Tibial artery (tissue), 4 donors: ENCODE measurements at regions not wholly inside any gene's neighbourhood (a gene's known extent, or its start where the extent isn't known, plus 50 kb on each side); places are given as distances from the start of the nearest gene placed in this dataset.

ENCODE experiments used
- DNase-seq, 2 donors: peaks; one replicate each; pipeline ENCODE4 v3.0.0-alpha.2; 2019
- H3K27ac ChIP-seq, 2 donors: fragments of 200-600 bp; sonication (generic) in 1 of 2; 1 replicate in 1 of 2; 2 replicates in 1 of 2; pipeline ENCODE4 v1.5.1; 2018 to 2019; ENCODE audit warnings: mild to moderate bottlenecking in 1 of 2
- H3K27me3 ChIP-seq, 2 donors: fragments of 200-600 bp; sonication (generic) in 1 of 2; one replicate each; pipeline versions ENCODE4 v1.5.1 to v1.6.0; 2016 to 2019
- H3K36me3 ChIP-seq, 3 donors: fragments of 200-600 bp; sonication (generic) in 2 of 3; one replicate each; pipeline ENCODE4 v1.5.1; 2016 to 2019; ENCODE audit warnings: mild to moderate bottlenecking in 2 of 3
- H3K4me1 ChIP-seq, 4 donors: fragments of 200-600 bp; sonication (generic) in 2 of 4; 1 replicate in 3 of 4; 2 replicates in 1 of 4; pipeline ENCODE4 v1.5.1; 2016 to 2019
- H3K4me3 ChIP-seq, 2 donors: fragments of 200-600 bp; sonication (generic) in 1 of 2; 1 replicate in 1 of 2; 2 replicates in 1 of 2; pipeline ENCODE4 v1.5.1; 2018 to 2019; ENCODE audit warnings: mild to moderate bottlenecking in 2 of 2
- H3K9me3 ChIP-seq, 3 donors: fragments of 200-600 bp; sonication (generic) in 1 of 3; one replicate each; pipeline ENCODE4 v1.5.1; 2016 to 2019
- intact Hi-C: fragments of 100-400 bp; cut with DNase I; formaldehyde crosslinking; loops from one replicate; pipeline ENCODE4 v1.15.0; 2023; ENCODE audit warnings: low total_unique reads
- TF ChIP-seq, protein P1 (sequence below), 2 experiments: fragments of 200-600 bp in 1 of 2; fragments of 450-650 bp in 1 of 2; IDR thresholded peaks; one replicate each; pipeline ENCODE4 v1.5.1; 2017 to 2019; ENCODE audit warnings: antibody characterized with exemption in 2 of 2, mild to moderate bottlenecking in 1 of 2, moderate library complexity in 1 of 2

GRCh38 chr5:135269931-135270421 is 129.1 kb downstream of the MACROH2A1 start:
- H3K27ac ChIP-seq: peak overlapping the region; percentile 77 to 82
- no peaks in the 10 kb centered on the region for H3K9me3 ChIP-seq
- intact Hi-C loops: loop anchor here (10.0 kb wide), 1 partner anchor 55 kb away; no protein-coding TSS in a partner anchor
- H3K4me3 ChIP-seq: no peak overlapping the region
- peaks cover 0 to 42% (median 16%) of the 10 kb centered on the region in 4 donors for H3K4me1 ChIP-seq
- TF ChIP-seq, protein P1, sequence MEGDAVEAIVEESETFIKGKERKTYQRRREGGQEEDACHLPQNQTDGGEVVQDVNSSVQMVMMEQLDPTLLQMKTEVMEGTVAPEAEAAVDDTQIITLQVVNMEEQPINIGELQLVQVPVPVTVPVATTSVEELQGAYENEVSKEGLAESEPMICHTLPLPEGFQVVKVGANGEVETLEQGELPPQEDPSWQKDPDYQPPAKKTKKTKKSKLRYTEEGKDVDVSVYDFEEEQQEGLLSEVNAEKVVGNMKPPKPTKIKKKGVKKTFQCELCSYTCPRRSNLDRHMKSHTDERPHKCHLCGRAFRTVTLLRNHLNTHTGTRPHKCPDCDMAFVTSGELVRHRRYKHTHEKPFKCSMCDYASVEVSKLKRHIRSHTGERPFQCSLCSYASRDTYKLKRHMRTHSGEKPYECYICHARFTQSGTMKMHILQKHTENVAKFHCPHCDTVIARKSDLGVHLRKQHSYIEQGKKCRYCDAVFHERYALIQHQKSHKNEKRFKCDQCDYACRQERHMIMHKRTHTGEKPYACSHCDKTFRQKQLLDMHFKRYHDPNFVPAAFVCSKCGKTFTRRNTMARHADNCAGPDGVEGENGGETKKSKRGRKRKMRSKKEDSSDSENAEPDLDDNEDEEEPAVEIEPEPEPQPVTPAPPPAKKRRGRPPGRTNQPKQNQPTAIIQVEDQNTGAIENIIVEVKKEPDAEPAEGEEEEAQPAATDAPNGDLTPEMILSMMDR (IDR thresholded peaks at IDR 0.05): no peak
- no peaks in the 10 kb centered on the region for H3K36me3 ChIP-seq
- no peaks in the 10 kb centered on the region for H3K27me3 ChIP-seq
- peak; percentile 49 to 83 for DNase-seq

GRCh38 chr5:135269199-135269598 is 129.8 kb downstream of the MACROH2A1 start:
- TF ChIP-seq, protein P1 (IDR thresholded peaks at IDR 0.05): no peak
- Histone ChIP-seq H3K9me3 (no peaks in the 10 kb centered on the region), H3K27me3 (no peaks in the 10 kb centered on the region), H3K27ac (peak overlapping the region; percentile 77 to 82), H3K4me3 (no peak overlapping the region), H3K36me3 (no peaks in the 10 kb centered on the region), H3K4me1 (peaks cover 0 to 42% (median 16%) of the 10 kb centered on the region in 4 donors)
- DNase-seq: no peak
- intact Hi-C loops: no loop called here

DNA sequence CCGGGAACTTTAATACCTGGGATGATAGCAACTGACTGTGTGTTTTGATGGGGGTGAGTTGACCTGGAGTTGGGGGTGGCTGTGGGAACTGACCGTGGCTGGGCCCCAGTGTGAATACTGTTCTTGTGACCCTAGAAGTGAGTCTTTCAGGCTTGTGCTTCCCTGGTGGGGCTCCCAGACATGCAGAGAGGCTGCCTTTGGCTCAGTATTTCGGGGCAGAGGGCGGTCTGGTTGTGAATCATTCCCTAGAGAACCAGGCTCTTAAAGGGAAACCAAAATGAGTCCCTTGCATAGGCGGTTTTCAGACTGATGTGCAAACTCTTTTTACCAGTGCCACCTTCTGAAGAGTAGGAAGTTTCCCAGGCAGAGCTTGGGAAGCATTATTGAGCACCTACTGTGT is 132.1 kb downstream of the MACROH2A1 start:
- no peaks in the 10 kb centered on the region for H3K27me3 ChIP-seq
- no peaks in the 10 kb centered on the region for H3K36me3 ChIP-seq
- TF ChIP-seq, protein P1 (IDR thresholded peaks at IDR 0.05): no peak
- H3K9me3 ChIP-seq: no peaks in the 10 kb centered on the region
- DNase-seq: no peak
- intact Hi-C loops: no loop called here
- no peak overlapping the region for H3K4me3 ChIP-seq
- H3K4me1 ChIP-seq: peaks cover 0 to 42% (median 16%) of the 10 kb centered on the region in 4 donors
- peak overlapping the region in 1 of 2 donors; percentile 45 for H3K27ac ChIP-seq

- TF ChIP-seq, protein P1 (IDR thresholded peaks at IDR 0.05): no peak
- Histone ChIP-seq H3K27me3 (no peaks in the 10 kb centered on the region), H3K4me1 (peaks cover 0 to 37% (median 16%) of the 10 kb centered on the region in 4 donors), H3K27ac (peak overlapping the region in 1 of 2 donors; percentile 45), H3K9me3 (no peaks in the 10 kb centered on the region), H3K36me3 (no peaks in the 10 kb centered on the region), H3K4me3 (no peak overlapping the region)
- no peak for DNase-seq
- intact Hi-C loops: no loop called here
Observed at GRCh38 chr5:135266303-135266635, 132.8 kb downstream of the MACROH2A1 start.

- no peaks in the 10 kb centered on the region for H3K9me3 ChIP-seq
- no peaks in the 10 kb centered on the region for H3K36me3 ChIP-seq
- no peaks in the 10 kb centered on the region for H3K27me3 ChIP-seq
- H3K4me3 ChIP-seq: no peak overlapping the region
- TF ChIP-seq, protein P1 (IDR thresholded peaks at IDR 0.05): no peak
- H3K27ac ChIP-seq: peak overlapping the region in 1 of 2 donors; percentile 45
- DNase-seq: no peak
- intact Hi-C loops: no loop called here
- peaks cover 0 to 37% (median 16%) of the 10 kb centered on the region in 4 donors for H3K4me1 ChIP-seq
Observed at GRCh38 chr5:135265497-135266302, 133.3 kb downstream of the MACROH2A1 start.
